Prostate gland (tissue), 2 donors: ENCODE measurements at regions not wholly inside any gene's neighbourhood (a gene's known extent, or its start where the extent isn't known, plus 50 kb on each side); places are given as distances from the start of the nearest gene placed in this dataset.
A peak's percentile ranks its signal among the peaks of the same experiment; 100 is the strongest.

Experiments
- DNase-seq: peaks from one replicate; pipeline ENCODE4 v3.0.0-alpha.2; 2019; ENCODE audit warnings: low spot score
- H3K27ac ChIP-seq, 2 donors: fragments of 200-600 bp; sonication (generic); 2 replicates each; pipeline ENCODE4 v1.5.1; 2017 to 2019
- H3K27me3 ChIP-seq: fragments of 200-600 bp; sonication (generic); replicated peaks from 2 replicates; pipeline ENCODE4 v1.5.1; 2019; ENCODE audit not compliant: insufficient read depth
- H3K36me3 ChIP-seq, 2 donors: fragments of 200-600 bp; sonication (generic); 1 replicate in 1 of 2; 2 replicates in 1 of 2; pipeline versions ENCODE4 v1.5.1 to v1.8.1; 2017 to 2019
- H3K4me1 ChIP-seq: fragments of 200-600 bp; sonication (generic); replicated peaks from 2 replicates; pipeline ENCODE4 v1.5.1; 2019
- H3K4me3 ChIP-seq, 2 donors: fragments of 200-600 bp; sonication (generic); 2 replicates each; pipeline ENCODE4 v1.5.1; 2017 to 2019
- H3K9me3 ChIP-seq: fragments of 200-600 bp; sonication (generic); 2 replicates; pipeline ENCODE4 v1.5.1; 2017
- POLR2A ChIP-seq: fragments of 450-650 bp; IDR thresholded peaks from one replicate; pipeline ENCODE4 v1.6.1; 2016; ENCODE audit warnings: antibody characterized with exemption, mild to moderate bottlenecking
- POLR2AphosphoS5 ChIP-seq: sonication (generic); formaldehyde crosslinking; IDR thresholded peaks from one replicate; pipeline ENCODE4 v1.6.1; 2017; ENCODE audit warnings: antibody characterized with exemption
- WGBS: methylation state at CpG from one replicate; pipeline ENCODE4 v1.1.5; 2018; 5-methylcytosine and 5-hydroxymethylcytosine counted together
- intact Hi-C: fragments of 100-400 bp; cut with DNase I; formaldehyde crosslinking; loops from one replicate; pipeline ENCODE4 v1.14.2; 2022
- TF ChIP-seq, protein P1 (sequence below), 4 experiments: fragments of 200-600 bp in 2 of 4; fragments of 450-650 bp in 2 of 4; sonication (generic) in 2 of 4; IDR thresholded peaks; 1 replicate in 3 of 4; 2 replicates in 1 of 4; pipeline ENCODE4 v1.5.1; 2016 to 2019; ENCODE audit warnings: antibody characterized with exemption in 4 of 4, mild to moderate bottlenecking in 2 of 4, moderate library complexity in 2 of 4

DNA sequence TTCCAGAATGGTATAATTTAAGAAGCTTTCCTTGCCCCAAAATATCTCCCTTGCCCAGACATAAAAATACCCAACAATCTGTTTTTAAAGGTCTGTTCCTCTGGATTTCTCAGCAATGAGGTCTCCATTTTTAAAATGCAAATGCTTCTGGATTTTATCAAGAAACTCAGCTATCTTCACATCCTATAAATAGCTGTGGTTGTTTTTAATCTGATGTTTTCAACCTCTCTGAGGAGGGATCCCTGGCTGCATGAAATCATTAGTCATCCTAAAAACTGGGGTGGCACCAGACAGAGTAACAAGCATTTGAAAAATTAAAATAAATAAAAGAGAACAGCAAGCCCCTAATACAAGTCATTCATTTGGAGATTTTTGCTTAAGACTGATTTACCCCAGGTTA is 168.5 kb upstream of the ID4 start:
- Histone ChIP-seq H3K9me3 (no peaks in the 10 kb centered on the region), H3K4me3 (no peak overlapping the region), H3K36me3 (no peaks in the 10 kb centered on the region), H3K4me1 (no peaks in the 10 kb centered on the region), H3K27ac (no peak overlapping the region), H3K27me3 (no peaks in the 10 kb centered on the region)
- TF ChIP-seq POLR2AphosphoS5 (no peak), POLR2A (no peak)
- TF ChIP-seq, protein P1, sequence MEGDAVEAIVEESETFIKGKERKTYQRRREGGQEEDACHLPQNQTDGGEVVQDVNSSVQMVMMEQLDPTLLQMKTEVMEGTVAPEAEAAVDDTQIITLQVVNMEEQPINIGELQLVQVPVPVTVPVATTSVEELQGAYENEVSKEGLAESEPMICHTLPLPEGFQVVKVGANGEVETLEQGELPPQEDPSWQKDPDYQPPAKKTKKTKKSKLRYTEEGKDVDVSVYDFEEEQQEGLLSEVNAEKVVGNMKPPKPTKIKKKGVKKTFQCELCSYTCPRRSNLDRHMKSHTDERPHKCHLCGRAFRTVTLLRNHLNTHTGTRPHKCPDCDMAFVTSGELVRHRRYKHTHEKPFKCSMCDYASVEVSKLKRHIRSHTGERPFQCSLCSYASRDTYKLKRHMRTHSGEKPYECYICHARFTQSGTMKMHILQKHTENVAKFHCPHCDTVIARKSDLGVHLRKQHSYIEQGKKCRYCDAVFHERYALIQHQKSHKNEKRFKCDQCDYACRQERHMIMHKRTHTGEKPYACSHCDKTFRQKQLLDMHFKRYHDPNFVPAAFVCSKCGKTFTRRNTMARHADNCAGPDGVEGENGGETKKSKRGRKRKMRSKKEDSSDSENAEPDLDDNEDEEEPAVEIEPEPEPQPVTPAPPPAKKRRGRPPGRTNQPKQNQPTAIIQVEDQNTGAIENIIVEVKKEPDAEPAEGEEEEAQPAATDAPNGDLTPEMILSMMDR (IDR thresholded peaks at IDR 0.05): no peak
- intact Hi-C loops: no loop called here
- DNase-seq: no peak

DNA sequence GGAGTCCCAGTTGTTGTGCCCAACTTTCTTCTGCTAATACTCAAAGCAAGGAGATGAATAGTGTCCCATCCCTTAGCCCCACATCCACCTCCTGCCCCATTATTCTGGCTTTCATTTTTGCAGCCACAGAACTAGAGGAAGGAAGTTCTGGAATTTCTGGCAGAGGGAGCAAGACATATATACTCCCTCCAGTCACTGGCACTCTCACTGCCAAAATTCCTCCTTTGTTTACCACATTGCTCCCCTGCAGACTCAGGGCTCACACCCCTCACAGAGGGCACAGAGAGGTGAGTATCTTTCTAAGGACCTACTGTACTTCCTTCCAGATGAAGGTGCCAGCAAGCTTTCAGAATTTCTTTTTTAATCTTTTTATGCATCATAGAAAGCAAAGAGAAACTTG is 168.0 kb upstream of the ID4 start:
- Histone ChIP-seq H3K9me3 (no peaks in the 10 kb centered on the region), H3K36me3 (no peaks in the 10 kb centered on the region), H3K27ac (no peak overlapping the region), H3K27me3 (no peaks in the 10 kb centered on the region), H3K4me3 (no peak overlapping the region), H3K4me1 (no peaks in the 10 kb centered on the region)
- TF ChIP-seq, protein P1 (IDR thresholded peaks at IDR 0.05): no peak
- TF ChIP-seq POLR2A (no peak), POLR2AphosphoS5 (no peak)
- DNase-seq: no peak
- intact Hi-C loops: no loop called here

DNA sequence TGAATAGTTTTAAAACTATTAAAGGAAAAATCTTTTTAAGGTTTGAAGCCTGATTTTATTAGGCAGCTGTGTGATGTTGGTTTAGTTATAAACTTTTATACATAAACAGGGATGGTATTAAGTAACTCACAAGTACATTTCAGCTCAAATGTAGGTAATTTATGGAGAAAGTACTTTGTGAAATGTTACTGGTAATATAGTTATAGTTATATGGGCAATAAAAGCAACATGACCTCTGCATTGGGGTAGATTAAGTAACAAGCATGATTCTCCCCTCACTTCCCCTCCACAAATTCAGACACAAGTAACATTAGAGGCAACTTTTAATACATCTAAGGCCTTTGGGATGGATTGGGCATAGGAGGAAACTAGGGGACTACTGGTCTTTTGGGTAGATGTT is 154.3 kb upstream of the ID4 start:
- Histone ChIP-seq H3K27ac (no peak overlapping the region), H3K9me3 (no peaks in the 10 kb centered on the region), H3K27me3 (no peaks in the 10 kb centered on the region), H3K4me3 (no peak overlapping the region), H3K36me3 (no peaks in the 10 kb centered on the region), H3K4me1 (no peaks in the 10 kb centered on the region)
- DNase-seq: no peak
- intact Hi-C loops: no loop called here
- TF ChIP-seq POLR2AphosphoS5: no peak
- TF ChIP-seq POLR2A: no peak
- TF ChIP-seq, protein P1 (IDR thresholded peaks at IDR 0.05): no peak

DNA sequence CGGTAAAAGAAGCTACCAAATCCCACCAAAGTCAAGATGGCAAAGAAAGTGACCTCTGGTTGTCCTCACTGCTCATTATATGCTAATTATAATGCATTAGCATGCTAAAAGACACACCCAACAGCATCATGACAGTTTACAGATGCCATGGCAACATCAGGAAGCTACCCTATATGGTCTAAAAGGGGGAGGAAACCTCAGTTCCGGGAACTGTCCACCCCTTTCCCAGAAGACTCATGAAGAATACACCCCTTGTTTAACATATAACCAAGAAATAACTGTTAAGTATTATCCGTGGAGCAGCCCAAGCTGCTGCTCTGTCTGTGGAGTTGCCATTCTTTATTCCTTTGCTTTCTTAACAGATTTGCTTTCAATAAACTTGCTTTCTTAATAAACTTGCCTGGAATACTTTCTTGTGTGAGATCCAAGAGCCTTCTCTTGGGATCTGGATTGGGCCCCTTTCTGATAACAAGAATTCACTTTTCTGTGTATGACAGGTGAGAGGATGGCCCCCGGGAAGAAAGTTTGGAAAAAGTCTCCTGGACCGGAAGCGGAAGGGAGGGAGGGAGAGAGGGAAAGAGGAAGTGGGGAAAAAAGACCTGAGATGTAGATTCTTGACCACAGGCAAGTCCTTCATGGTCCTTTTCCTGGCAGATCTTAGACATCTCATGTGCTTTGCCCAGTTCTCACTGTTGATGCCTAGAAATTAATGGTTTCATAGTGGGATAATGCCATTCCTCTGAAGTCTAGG is 146.7 kb upstream of the ID4 start:
- DNase-seq: no peak
- Histone ChIP-seq H3K27me3 (no peaks in the 10 kb centered on the region), H3K9me3 (no peaks in the 10 kb centered on the region), H3K4me3 (no peak overlapping the region), H3K36me3 (no peaks in the 10 kb centered on the region), H3K27ac (no peak overlapping the region), H3K4me1 (no peaks in the 10 kb centered on the region)
- intact Hi-C loops: no loop called here
- 78% methylated on average over 6 of the region's 6 CpGs for WGBS
- TF ChIP-seq, protein P1 (IDR thresholded peaks at IDR 0.05): no peak
- TF ChIP-seq POLR2A: no peak
- TF ChIP-seq POLR2AphosphoS5: no peak

DNA sequence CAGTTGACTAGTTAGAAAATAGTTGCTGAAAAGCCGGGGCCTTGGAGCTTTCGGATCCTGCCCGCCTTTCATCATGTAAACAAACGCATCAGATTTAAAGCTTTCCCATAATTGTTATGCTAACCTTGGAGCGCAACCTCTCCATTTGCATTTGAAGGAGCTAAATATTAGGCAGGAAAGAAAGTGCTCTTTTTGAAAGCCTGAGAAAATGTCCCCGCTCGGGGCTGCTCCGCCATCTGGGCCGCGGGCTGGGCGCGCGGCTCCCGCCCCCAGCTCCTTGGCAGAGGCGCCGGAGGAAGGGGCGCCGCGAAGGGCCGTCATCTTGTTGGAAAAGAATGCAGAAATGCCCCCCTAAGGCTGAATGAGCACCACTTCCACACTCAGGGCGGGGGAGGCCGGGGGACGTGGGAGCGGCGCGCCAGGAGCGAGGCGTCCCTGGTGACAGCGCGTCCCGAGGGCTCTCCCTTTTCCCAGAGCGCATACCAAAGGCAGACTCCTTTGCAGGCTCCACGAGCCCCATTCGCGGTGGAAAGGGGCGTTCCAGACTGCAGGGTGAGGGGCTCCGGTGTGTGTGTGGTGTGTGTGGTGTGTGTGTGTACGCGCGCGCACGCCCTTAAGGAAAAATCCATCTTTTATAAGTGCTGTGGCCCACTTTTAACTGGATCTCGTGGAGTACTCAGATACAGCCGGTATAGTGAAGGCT is 145.6 kb upstream of the ID4 start:
- TF ChIP-seq, protein P1 (IDR thresholded peaks at IDR 0.05): no peak
- TF ChIP-seq POLR2A (no peak), POLR2AphosphoS5 (no peak)
- Histone ChIP-seq H3K27ac (no peak overlapping the region), H3K36me3 (no peaks in the 10 kb centered on the region), H3K27me3 (no peaks in the 10 kb centered on the region), H3K4me3 (peak overlapping the region; percentile 17 to 19), H3K4me1 (no peaks in the 10 kb centered on the region), H3K9me3 (no peaks in the 10 kb centered on the region)
- intact Hi-C loops: no loop called here
- DNase-seq: no peak
- WGBS: 4% methylated on average over 44 of the region's 44 CpGs
